Adrenal gland (tissue), 5 donors: ENCODE measurements at regions not wholly inside any gene's neighbourhood (a gene's known extent, or its start where the extent isn't known, plus 50 kb on each side); places are given as distances from the start of the nearest gene placed in this dataset.

ENCODE experiments used
- CTCF ChIP-seq, 6 experiments: fragments of 450-650 bp in 4 of 6; fragments of 200-600 bp in 2 of 6; sonication (generic) in 1 of 6; IDR thresholded peaks; 1 replicate in 5 of 6; 2 replicates in 1 of 6; pipeline versions ENCODE4 v1.5.1 to v1.8.0; 2016 to 2021; ENCODE audit warnings: antibody characterized with exemption in 6 of 6, mild to moderate bottlenecking in 2 of 6, moderate library complexity in 1 of 6
- POLR2A ChIP-seq, 2 donors: fragments of 450-650 bp; IDR thresholded peaks; one replicate each; pipeline ENCODE4 v1.6.1; 2017; ENCODE audit warnings: antibody characterized with exemption in 2 of 2, mild to moderate bottlenecking in 2 of 2, moderate library complexity in 1 of 2
- donor health status: DM: no; HTN: no; CAD: no.

- no peak for TF ChIP-seq CTCF (IDR thresholded peaks at IDR 0.05)
- no peak for TF ChIP-seq POLR2A (IDR thresholded peaks at IDR 0.05)
Observed at GRCh38 chr11:129595038-129595962, 219.7 kb downstream of the BARX2 start.
